HepG2 (cell line): ENCODE measurements at regions not wholly inside any gene's neighbourhood (a gene's known extent, or its start where the extent isn't known, plus 50 kb on each side); places are given as distances from the start of the nearest gene placed in this dataset.

Experiments
- ATAC-seq: fragments of 200-7000 bp; cut with Tn5 transposase; 3 replicates; pipeline ENCODE4 v1.9.1; 2020; ENCODE audit warnings: mild to moderate bottlenecking, moderate library complexity
- BruUV-seq: library from RNA; stranded (reverse); fragments of 400-500 nt; replicated peaks from 2 replicates; lab custom pipeline; 2021; lab: Mats Ljungman, UMichigan
- CTCF ChIA-PET: fragments of 300-600 bp; formaldehyde crosslinking; extraction: SDS; loops from one replicate; lab custom pipeline; 2021; ENCODE audit warnings: low total read pairs, inconsistent platforms, low intra/inter-chr PET ratio; lab: Yijun Ruan, JAX
- POLR2A ChIA-PET: fragments of 350-600 bp; sonication (Branson Sonifier 250); formaldehyde crosslinking; loops from one replicate; lab custom pipeline; 2020; ENCODE audit warnings: antibody characterized with exemption, inconsistent platforms; lab: Yijun Ruan, JAX
- DNase-seq: peaks from one replicate; pipeline ENCODE4 v3.0.0-alpha.2; 2015; ENCODE audit warnings: low spot score
- FAIRE-seq: peaks from 3 replicates; lab custom pipeline; 2011; peaks lifted over from hg19 to GRCh38; lab: Jason Lieb, UNC
- H2AFZ ChIP-seq: one replicate; pipeline ENCODE4 v1.6.1; 2011; ENCODE audit warnings: low read length, inconsistent platforms
- H3K27ac ChIP-seq: fragments of 300-600 bp; 3 replicates; pipeline ENCODE4 v1.8.0; 2011; ENCODE audit warnings: mixed run types, mild to moderate bottlenecking, mixed read lengths, low read length, inconsistent platforms; ENCODE audit not compliant: insufficient read depth; ENCODE audit errors: extremely low read length
- H3K27me3 ChIP-seq, 2 experiments: fragments of 200-600 bp in 1 of 2; 2 replicates in 1 of 2; 3 replicates in 1 of 2; pipeline versions ENCODE4 v1.6.0 to v1.8.0; 2011; ENCODE audit warnings: low read length in 2 of 2, mild to moderate bottlenecking in 2 of 2, moderate library complexity in 2 of 2, inconsistent platforms in 1 of 2; ENCODE audit not compliant: insufficient read depth in 2 of 2, control insufficient read depth in 1 of 2
- H3K36me3 ChIP-seq, 2 experiments: fragments of 200-600 bp in 1 of 2; replicated peaks in 1 of 2; 2 replicates in 1 of 2; 3 replicates in 1 of 2; pipeline versions ENCODE4 v1.5.1 to v1.8.0; 2011; ENCODE audit warnings: low read length in 2 of 2, inconsistent platforms in 1 of 2; ENCODE audit not compliant: insufficient read depth in 2 of 2, control insufficient read depth in 1 of 2
- H3K4me1 ChIP-seq: 2 replicates; pipeline ENCODE4 v1.5.1; 2012; ENCODE audit warnings: low read length, inconsistent platforms; ENCODE audit not compliant: insufficient read depth
- H3K4me2 ChIP-seq: 2 replicates; pipeline ENCODE4 v1.6.0; 2011; ENCODE audit warnings: low read depth, low read length, inconsistent platforms
- H3K4me3 ChIP-seq, 3 experiments: fragments of 200-600 bp in 1 of 3; sonication (generic), shearing (Covaris generic) in 1 of 3; replicated peaks in 1 of 3; 2 replicates each; pipeline ENCODE4 v1.5.1; 2011 to 2016; ENCODE audit warnings: low read length in 3 of 3, inconsistent platforms in 2 of 3, low read depth in 2 of 3, mild to moderate bottlenecking in 2 of 3, control low read depth in 1 of 3, mixed read lengths in 1 of 3; ENCODE audit not compliant: insufficient read depth in 1 of 3
- H3K79me2 ChIP-seq: one replicate; pipeline ENCODE4 v1.6.1; 2011; ENCODE audit warnings: low read length, inconsistent platforms; ENCODE audit not compliant: insufficient read depth
- H3K9ac ChIP-seq: 2 replicates; pipeline ENCODE4 v1.6.0; 2011; ENCODE audit warnings: mild to moderate bottlenecking, low read depth, low read length, inconsistent platforms; ENCODE audit not compliant: insufficient read depth
- H3K9me3 ChIP-seq: 2 replicates; pipeline ENCODE4 v1.5.1; 2012; ENCODE audit warnings: mild to moderate bottlenecking, low read length
- H4K20me1 ChIP-seq: 2 replicates; pipeline ENCODE4 v1.6.0; 2011; ENCODE audit warnings: inconsistent platforms, mild to moderate bottlenecking, low read length, moderate library complexity; ENCODE audit not compliant: insufficient read depth
- KLF12 ChIP-seq: sonication (generic); formaldehyde crosslinking; IDR thresholded peaks from 2 replicates; pipeline ENCODE4 v1.4.0; 2020; ENCODE audit warnings: missing genetic modification reagents, borderline replicate concordance
- STAG1 ChIP-seq: sonication (generic); formaldehyde crosslinking; IDR thresholded peaks from 2 replicates; pipeline ENCODE4 v1.4.0; 2020; ENCODE audit warnings: missing genetic modification reagents
- ZNF652 ChIP-seq: IDR thresholded peaks from 2 replicates; pipeline ENCODE4 v1.6.1; 2016; ENCODE audit warnings: low read depth, borderline replicate concordance
- WGBS: methylation state at CpG from one replicate; pipeline ENCODE4 v1.1.6; 2017; ENCODE audit warnings: low lambda C conversion rate; 5-methylcytosine and 5-hydroxymethylcytosine counted together
- in situ Hi-C: cut with HindIII; loops from 2 replicates; pipeline ENCODE4 v1.10.0; 2017; ENCODE audit warnings: low pct_unique_long_range_greater_than_20kb; ENCODE audit not compliant: extremely low pct_ligation_motif_present
- intact Hi-C: fragments of 100-400 bp; cut with micrococcal nuclease; formaldehyde crosslinking; loops from one replicate; pipeline ENCODE4 v1.10.0; 2022; ENCODE audit not compliant: unreplicated experiment
- TF ChIP-seq, protein P1 (sequence below): sonication (generic); formaldehyde crosslinking; IDR thresholded peaks from 2 replicates; pipeline ENCODE4 v1.5.1; 2020; ENCODE audit warnings: mild to moderate bottlenecking, missing genetic modification reagents, borderline replicate concordance
- TF ChIP-seq, protein P2 (sequence below): sonication (generic); formaldehyde crosslinking; IDR thresholded peaks from 2 replicates; pipeline ENCODE4 v1.4.0; 2020; ENCODE audit warnings: missing genetic modification reagents

DNA sequence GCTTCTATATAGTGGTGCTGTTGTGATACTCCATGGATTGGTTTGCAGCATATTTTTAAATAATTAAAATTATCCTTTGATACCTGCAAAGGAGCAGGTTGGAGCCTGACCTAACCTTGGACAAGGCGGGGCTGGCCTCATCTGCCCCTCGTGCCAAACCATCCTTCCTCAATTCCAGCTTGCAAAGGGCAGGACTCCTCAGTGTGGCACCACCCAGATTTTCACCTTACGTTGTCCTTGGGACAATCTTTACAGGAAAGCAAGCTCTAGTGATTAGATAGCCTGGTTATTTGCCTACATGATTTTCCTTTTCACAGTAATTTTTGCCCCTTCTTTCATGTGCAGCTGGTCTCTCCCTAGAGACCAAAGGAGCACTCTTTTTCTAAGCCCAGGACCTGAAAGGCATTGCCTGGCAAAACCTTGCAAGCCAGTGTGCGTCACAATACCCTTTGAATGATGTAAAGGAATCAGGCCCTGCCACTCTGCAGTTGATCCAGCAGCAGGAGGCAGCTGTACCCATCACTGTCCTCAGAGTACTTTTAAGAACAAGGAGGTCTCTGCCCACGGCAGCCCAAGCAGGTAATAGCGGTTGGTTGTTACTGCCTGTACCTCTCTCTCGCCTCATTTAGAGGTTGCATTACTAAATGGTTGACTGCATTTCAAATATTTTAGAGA lies 99.4 kb downstream of the ADSS2 start:
- H3K9ac ChIP-seq: no peak overlapping the region
- POLR2A ChIA-PET: no interaction called here
- WGBS: 48% methylated on average over 7 of the region's 7 CpGs
- ATAC-seq (no peak), DNase-seq (no peak), FAIRE-seq (no peak)
- H2AFZ ChIP-seq: no peak overlapping the region
- H3K4me3 ChIP-seq: no peak overlapping the region
- TF ChIP-seq STAG1 (CRISPR knock-in tag): no peak
- no peak for TF ChIP-seq KLF12 (CRISPR knock-in tag)
- TF ChIP-seq, protein P1, sequence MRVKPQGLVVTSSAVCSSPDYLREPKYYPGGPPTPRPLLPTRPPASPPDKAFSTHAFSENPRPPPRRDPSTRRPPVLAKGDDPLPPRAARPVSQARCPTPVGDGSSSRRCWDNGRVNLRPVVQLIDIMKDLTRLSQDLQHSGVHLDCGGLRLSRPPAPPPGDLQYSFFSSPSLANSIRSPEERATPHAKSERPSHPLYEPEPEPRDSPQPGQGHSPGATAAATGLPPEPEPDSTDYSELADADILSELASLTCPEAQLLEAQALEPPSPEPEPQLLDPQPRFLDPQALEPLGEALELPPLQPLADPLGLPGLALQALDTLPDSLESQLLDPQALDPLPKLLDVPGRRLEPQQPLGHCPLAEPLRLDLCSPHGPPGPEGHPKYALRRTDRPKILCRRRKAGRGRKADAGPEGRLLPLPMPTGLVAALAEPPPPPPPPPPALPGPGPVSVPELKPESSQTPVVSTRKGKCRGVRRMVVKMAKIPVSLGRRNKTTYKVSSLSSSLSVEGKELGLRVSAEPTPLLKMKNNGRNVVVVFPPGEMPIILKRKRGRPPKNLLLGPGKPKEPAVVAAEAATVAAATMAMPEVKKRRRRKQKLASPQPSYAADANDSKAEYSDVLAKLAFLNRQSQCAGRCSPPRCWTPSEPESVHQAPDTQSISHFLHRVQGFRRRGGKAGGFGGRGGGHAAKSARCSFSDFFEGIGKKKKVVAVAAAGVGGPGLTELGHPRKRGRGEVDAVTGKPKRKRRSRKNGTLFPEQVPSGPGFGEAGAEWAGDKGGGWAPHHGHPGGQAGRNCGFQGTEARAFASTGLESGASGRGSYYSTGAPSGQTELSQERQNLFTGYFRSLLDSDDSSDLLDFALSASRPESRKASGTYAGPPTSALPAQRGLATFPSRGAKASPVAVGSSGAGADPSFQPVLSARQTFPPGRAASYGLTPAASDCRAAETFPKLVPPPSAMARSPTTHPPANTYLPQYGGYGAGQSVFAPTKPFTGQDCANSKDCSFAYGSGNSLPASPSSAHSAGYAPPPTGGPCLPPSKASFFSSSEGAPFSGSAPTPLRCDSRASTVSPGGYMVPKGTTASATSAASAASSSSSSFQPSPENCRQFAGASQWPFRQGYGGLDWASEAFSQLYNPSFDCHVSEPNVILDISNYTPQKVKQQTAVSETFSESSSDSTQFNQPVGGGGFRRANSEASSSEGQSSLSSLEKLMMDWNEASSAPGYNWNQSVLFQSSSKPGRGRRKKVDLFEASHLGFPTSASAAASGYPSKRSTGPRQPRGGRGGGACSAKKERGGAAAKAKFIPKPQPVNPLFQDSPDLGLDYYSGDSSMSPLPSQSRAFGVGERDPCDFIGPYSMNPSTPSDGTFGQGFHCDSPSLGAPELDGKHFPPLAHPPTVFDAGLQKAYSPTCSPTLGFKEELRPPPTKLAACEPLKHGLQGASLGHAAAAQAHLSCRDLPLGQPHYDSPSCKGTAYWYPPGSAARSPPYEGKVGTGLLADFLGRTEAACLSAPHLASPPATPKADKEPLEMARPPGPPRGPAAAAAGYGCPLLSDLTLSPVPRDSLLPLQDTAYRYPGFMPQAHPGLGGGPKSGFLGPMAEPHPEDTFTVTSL (CRISPR knock-in tag): no peak
- TF ChIP-seq, protein P2, sequence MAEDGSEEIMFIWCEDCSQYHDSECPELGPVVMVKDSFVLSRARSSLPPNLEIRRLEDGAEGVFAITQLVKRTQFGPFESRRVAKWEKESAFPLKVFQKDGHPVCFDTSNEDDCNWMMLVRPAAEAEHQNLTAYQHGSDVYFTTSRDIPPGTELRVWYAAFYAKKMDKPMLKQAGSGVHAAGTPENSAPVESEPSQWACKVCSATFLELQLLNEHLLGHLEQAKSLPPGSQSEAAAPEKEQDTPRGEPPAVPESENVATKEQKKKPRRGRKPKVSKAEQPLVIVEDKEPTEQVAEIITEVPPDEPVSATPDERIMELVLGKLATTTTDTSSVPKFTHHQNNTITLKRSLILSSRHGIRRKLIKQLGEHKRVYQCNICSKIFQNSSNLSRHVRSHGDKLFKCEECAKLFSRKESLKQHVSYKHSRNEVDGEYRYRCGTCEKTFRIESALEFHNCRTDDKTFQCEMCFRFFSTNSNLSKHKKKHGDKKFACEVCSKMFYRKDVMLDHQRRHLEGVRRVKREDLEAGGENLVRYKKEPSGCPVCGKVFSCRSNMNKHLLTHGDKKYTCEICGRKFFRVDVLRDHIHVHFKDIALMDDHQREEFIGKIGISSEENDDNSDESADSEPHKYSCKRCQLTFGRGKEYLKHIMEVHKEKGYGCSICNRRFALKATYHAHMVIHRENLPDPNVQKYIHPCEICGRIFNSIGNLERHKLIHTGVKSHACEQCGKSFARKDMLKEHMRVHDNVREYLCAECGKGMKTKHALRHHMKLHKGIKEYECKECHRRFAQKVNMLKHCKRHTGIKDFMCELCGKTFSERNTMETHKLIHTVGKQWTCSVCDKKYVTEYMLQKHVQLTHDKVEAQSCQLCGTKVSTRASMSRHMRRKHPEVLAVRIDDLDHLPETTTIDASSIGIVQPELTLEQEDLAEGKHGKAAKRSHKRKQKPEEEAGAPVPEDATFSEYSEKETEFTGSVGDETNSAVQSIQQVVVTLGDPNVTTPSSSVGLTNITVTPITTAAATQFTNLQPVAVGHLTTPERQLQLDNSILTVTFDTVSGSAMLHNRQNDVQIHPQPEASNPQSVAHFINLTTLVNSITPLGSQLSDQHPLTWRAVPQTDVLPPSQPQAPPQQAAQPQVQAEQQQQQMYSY (CRISPR knock-in tag): no peak
- no peak for TF ChIP-seq ZNF652 (CRISPR knock-in tag)
- peaks cover 0 to 21% of the 10 kb centered on the region in 2 experiments; a peak in 3 of 5 replicates for H3K27me3 ChIP-seq
- in situ Hi-C loops: no loop called here
- no peak overlapping the region for H3K4me2 ChIP-seq
- intact Hi-C loops: no loop called here
- H3K4me1 ChIP-seq: no peaks in the 10 kb centered on the region
- CTCF ChIA-PET: no interaction called here
- no peaks in the 10 kb centered on the region for H3K79me2 ChIP-seq
- H3K27ac ChIP-seq: no peak overlapping the region
- H3K9me3 ChIP-seq: no peaks in the 10 kb centered on the region
- no peaks in the 10 kb centered on the region for H4K20me1 ChIP-seq
- no peaks in the 10 kb centered on the region for H3K36me3 ChIP-seq
- no TSS peak for BruUV-seq
